Left kidney (tissue), 1 donor: ENCODE measurements at regions not wholly inside any gene's neighbourhood (a gene's known extent, or its start where the extent isn't known, plus 50 kb on each side); places are given as distances from the start of the nearest gene placed in this dataset.

Experiments
- DNase-seq: peaks from one replicate; pipeline ENCODE4 v3.0.0-alpha.2; 2013

GRCh38 chr2:164302786-164303185 lies 318.5 kb downstream of the GRB14 start:
- DNase-seq, result no peak

GRCh38 chr2:164288235-164288634 lies 333.0 kb downstream of the GRB14 start:
- no peak for DNase-seq

- no peak for DNase-seq
Observed at GRCh38 chr2:164287056-164287455, 334.2 kb downstream of the GRB14 start.

GRCh38 chr2:164285576-164285975 lies 335.7 kb downstream of the GRB14 start:
- DNase-seq, result no peak

- DNase-seq, result no peak
Observed at GRCh38 chr2:164281896-164282295, 339.4 kb downstream of the GRB14 start.

- DNase-seq, result no peak
Observed at GRCh38 chr2:164275659-164276058, 345.6 kb downstream of the GRB14 start.

- DNase-seq, result no peak
Observed at GRCh38 chr2:164260506-164260905, 360.8 kb downstream of the GRB14 start.

- DNase-seq, result no peak
Observed at GRCh38 chr2:164257742-164258141, 363.5 kb downstream of the GRB14 start.

GRCh38 chr2:164252568-164253287 lies 368.6 kb downstream of the GRB14 start:
- no peak for DNase-seq

GRCh38 chr2:164243315-164243714 lies 378.0 kb downstream of the GRB14 start:
- DNase-seq, result no peak

GRCh38 chr2:164242409-164242808 lies 378.9 kb downstream of the GRB14 start:
- no peak for DNase-seq

GRCh38 chr2:164234074-164234473 lies 387.2 kb downstream of the GRB14 start:
- DNase-seq, result no peak

GRCh38 chr2:164224007-164224406 lies 397.3 kb downstream of the GRB14 start:
- no peak for DNase-seq

GRCh38 chr2:164221473-164221872 lies 399.8 kb downstream of the GRB14 start:
- DNase-seq, result no peak

GRCh38 chr2:164220265-164220664 lies 401.0 kb downstream of the GRB14 start:
- DNase-seq, result no peak

GRCh38 chr2:164213916-164214315 lies 407.4 kb downstream of the GRB14 start:
- no peak for DNase-seq

- no peak for DNase-seq
Observed at GRCh38 chr2:164205347-164205746, 415.9 kb downstream of the GRB14 start.

- DNase-seq, result no peak
Observed at GRCh38 chr2:164203131-164203530, 418.2 kb downstream of the GRB14 start.

GRCh38 chr2:164198256-164198655 lies 423.0 kb downstream of the GRB14 start:
- DNase-seq, result no peak

GRCh38 chr2:164190700-164191099 lies 430.6 kb downstream of the GRB14 start:
- DNase-seq, result no peak

- no peak for DNase-seq
Observed at GRCh38 chr2:164189851-164190250, 431.4 kb downstream of the GRB14 start.

GRCh38 chr2:164187121-164187520 lies 434.2 kb downstream of the GRB14 start:
- no peak for DNase-seq

- DNase-seq, result no peak
Observed at GRCh38 chr2:164186591-164186990, 434.7 kb downstream of the GRB14 start.

- DNase-seq, result no peak
Observed at GRCh38 chr2:164182116-164182627, 439.1 kb downstream of the GRB14 start.
